ENCODE measurements at regions not wholly inside any gene's neighbourhood (a gene's known extent, or its start where the extent isn't known, plus 50 kb on each side); places are given as distances from the start of the nearest gene placed in this dataset.
A peak's percentile ranks its signal among the peaks of the same experiment; 100 is the strongest.

DNA sequence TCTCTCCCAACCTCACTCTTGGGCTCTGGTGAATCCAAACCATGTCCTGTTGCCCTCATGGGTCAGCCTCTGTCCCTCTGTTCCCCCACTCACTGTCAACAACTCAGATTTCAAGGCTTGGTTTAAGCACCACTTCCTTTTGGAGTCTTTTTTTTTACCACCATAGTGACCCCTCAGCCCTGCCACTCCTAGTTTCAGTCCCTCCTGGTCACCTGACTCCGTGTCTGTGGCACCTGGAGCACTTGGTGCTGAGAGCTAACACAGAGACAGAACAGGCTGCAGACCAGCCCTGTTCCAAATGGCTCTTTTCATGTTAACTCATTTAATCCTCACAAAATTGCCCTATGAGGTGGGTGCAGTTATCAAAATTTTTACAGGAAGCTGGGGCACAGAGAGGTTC lies 53.6 kb upstream of the SMNDC1 start:
- H3K4me3 Mint-ChIP-seq: no peak overlapping the region
- H3K4me1 Mint-ChIP-seq: peaks cover 42% of the 10 kb centered on the region

DNA sequence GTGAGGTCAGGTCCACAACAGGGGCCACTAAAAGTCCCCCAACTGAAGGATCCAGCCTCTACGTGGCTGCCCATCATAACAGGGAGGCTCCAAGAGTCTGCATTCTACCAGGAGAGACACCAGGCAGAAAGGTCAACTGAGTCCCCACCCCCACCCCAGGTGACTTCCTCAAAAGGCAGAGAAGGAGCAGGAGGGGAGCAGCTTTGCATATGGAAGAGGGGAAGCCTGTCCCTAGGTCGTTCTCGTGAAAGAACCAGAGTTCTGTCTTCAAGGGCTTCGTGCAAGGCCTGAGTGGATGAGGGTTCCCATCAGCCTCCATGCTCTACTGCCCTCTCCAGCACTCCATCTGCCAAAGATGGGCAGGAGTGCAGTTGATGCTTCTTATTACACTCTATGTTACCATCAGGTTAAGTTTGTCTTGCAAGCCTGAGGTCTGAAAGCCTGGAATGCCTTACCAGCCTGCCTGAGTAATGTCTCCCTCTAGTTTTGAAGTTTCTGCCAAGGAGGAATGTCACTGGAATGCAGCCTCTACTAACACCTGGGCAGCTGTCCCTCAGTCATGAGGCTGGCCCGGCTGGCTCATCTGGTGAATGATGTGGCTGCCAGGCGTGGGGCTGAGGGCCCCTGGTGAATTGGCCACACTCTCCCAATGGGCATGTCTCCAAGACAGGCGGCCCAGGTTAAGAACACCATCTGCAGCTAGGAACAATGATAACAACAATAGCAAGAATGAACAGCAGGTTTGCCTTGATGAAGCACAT lies 54.3 kb upstream of the SMNDC1 start:
- Mint-ChIP-seq H3K27ac (peak overlapping the region; percentile 31), H3K9me3 (no peaks in the 10 kb centered on the region), H3K27me3 (ENCODE audit: low read depth) (no peaks in the 10 kb centered on the region), H3K36me3 (no peaks in the 10 kb centered on the region), H3K4me3 (no peak overlapping the region), H3K4me1 (peaks cover 35% of the 10 kb centered on the region)
- DNase-seq (ENCODE audit: low spot score in 2 of 2, unreplicated experiment in 2 of 2): no peak
- TF ChIP-seq, protein P1, sequence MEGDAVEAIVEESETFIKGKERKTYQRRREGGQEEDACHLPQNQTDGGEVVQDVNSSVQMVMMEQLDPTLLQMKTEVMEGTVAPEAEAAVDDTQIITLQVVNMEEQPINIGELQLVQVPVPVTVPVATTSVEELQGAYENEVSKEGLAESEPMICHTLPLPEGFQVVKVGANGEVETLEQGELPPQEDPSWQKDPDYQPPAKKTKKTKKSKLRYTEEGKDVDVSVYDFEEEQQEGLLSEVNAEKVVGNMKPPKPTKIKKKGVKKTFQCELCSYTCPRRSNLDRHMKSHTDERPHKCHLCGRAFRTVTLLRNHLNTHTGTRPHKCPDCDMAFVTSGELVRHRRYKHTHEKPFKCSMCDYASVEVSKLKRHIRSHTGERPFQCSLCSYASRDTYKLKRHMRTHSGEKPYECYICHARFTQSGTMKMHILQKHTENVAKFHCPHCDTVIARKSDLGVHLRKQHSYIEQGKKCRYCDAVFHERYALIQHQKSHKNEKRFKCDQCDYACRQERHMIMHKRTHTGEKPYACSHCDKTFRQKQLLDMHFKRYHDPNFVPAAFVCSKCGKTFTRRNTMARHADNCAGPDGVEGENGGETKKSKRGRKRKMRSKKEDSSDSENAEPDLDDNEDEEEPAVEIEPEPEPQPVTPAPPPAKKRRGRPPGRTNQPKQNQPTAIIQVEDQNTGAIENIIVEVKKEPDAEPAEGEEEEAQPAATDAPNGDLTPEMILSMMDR (IDR thresholded peaks at IDR 0.05; ENCODE audit: unreplicated experiment): no peak

More for the DNA sequence above, 53.6 kb upstream of the SMNDC1 start:
- no peak overlapping the region for H3K27ac Mint-ChIP-seq
- no peaks in the 10 kb centered on the region for H3K36me3 Mint-ChIP-seq
- TF ChIP-seq, protein P1 (IDR thresholded peaks at IDR 0.05; ENCODE audit: unreplicated experiment): no peak
- DNase-seq (ENCODE audit: low spot score in 2 of 2, unreplicated experiment in 2 of 2): no peak
- no peaks in the 10 kb centered on the region for H3K9me3 Mint-ChIP-seq
- peaks cover 4% of the 10 kb centered on the region for H3K27me3 Mint-ChIP-seq (ENCODE audit: low read depth)

DNA sequence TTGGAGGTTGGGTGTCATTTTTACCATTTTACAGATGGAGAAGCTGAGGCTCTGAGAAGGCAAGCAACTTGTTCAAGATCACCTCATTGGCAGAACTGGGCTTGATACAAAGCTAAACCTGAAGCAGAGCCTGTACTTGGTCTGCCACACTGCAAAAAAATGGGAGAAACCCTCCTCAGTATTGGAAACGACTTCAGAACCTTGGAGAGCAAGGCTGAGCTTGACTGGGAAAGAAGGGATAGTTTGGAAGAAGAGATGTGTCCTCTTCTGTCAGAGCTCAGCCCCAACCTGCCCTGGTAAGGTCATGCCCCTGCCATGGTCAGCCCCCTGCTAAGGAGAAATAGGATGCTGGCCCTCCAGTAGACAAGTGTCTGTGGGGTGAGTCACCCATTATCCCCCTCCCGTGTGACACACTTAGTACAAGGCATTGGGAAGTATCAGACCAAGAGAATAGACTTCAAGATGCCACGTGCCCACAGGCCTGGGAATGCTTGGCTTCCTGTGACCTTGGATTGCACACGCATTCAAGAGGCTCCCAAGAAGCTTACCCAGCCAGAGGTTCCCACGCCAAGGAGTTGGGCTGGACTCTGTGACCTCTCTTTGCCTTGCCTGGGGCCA lies 56.2 kb upstream of the SMNDC1 start:
- no peak overlapping the region for H3K4me3 Mint-ChIP-seq
- no peaks in the 10 kb centered on the region for H3K27me3 Mint-ChIP-seq (ENCODE audit: low read depth)
- no peaks in the 10 kb centered on the region for H3K36me3 Mint-ChIP-seq
- no peak for DNase-seq (ENCODE audit: low spot score in 2 of 2, unreplicated experiment in 2 of 2)
- H3K27ac Mint-ChIP-seq: no peak overlapping the region
- TF ChIP-seq, protein P1 (IDR thresholded peaks at IDR 0.05; ENCODE audit: unreplicated experiment): no peak
- peaks cover 31% of the 10 kb centered on the region for H3K4me1 Mint-ChIP-seq
- H3K9me3 Mint-ChIP-seq: no peaks in the 10 kb centered on the region

DNA sequence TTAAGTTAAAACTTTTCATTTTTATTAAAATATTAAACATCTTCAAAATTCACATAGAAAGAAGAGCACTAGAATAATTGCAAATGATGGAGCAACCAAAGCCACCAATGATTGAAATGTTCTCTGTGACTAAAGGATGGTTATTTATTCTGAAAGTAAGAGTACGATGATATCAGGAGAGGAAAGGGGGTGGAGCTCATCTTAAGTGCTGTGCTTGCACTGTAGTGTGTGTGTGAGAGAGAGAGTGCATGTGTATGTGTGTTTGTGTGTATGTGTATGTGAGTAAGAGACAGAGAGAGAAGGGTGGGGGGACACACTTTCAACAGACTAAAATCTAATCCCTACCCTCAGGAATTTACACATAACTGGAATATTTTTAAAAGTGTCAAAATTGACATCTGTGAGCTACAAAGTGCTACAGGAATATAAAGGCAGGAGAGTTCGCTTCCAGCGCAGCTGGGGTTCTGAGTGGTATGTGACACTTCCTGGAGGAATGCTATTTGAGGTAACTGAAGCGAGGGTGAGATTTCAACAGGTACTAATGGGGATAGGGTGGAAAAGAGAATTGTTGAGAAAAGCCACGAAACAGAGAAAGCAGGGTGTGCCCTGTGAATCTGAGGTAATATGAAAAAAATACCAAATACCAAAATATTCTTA lies 57.2 kb upstream of the SMNDC1 start:
- Mint-ChIP-seq H3K27me3 (ENCODE audit: low read depth) (no peaks in the 10 kb centered on the region), H3K36me3 (no peaks in the 10 kb centered on the region), H3K9me3 (no peaks in the 10 kb centered on the region), H3K4me1 (peaks cover 28% of the 10 kb centered on the region), H3K4me3 (no peak overlapping the region), H3K27ac (no peak overlapping the region)
- TF ChIP-seq, protein P1 (IDR thresholded peaks at IDR 0.05; ENCODE audit: unreplicated experiment): no peak
- DNase-seq (ENCODE audit: low spot score in 2 of 2, unreplicated experiment in 2 of 2): no peak

DNA sequence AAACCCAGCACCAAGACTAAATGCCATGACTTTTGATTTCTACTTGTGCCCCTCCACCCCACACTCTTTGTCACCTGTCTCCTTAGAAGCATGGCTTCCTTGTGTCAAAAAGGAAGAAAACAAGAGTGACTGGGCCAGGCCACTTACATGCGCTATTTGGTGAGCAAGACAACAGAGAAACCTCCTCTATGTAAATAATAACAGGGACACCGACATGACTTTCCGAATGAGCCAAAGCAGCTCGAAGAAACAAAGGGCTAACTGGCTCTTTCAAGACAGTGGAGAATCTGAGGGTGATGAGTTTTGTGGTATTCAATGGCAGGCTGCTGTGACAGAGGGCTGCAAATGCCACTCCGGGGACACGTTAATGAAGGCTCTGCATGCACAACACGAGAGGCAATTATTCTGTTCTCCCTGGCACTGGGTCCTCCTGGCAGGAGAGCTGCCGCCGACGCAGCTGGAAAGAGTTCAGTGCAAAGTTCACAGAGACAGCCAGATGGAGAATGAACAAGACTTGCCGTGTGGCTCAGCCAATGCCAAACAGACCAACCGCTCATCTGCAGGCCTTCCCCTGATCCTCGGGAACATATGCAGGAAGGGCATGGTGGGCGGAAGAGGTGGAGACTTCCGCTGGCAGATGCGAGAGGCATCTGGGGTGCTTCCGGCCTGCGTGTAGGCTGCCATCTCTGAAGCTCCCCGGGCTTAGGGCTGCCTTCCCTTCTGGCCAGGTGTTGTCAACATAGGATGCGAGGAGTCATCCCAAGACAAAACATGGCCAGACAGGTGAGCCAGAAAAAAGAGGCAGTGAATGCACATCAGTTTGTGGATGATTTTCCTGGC lies 59.1 kb upstream of the SMNDC1 start:
- no peak for DNase-seq (ENCODE audit: low spot score in 2 of 2, unreplicated experiment in 2 of 2)
- Mint-ChIP-seq H3K36me3 (no peaks in the 10 kb centered on the region), H3K27me3 (ENCODE audit: low read depth) (no peaks in the 10 kb centered on the region), H3K4me1 (peaks cover 11% of the 10 kb centered on the region), H3K27ac (no peak overlapping the region), H3K4me3 (no peak overlapping the region), H3K9me3 (no peaks in the 10 kb centered on the region)
- TF ChIP-seq, protein P1 (IDR thresholded peaks at IDR 0.05; ENCODE audit: unreplicated experiment): no peak

Data from mesothelial cell of epicardium (in vitro differentiated cells).